K562 (cell line): ENCODE measurements at regions not wholly inside any gene's neighbourhood (a gene's known extent, or its start where the extent isn't known, plus 50 kb on each side); places are given as distances from the start of the nearest gene placed in this dataset.

Experiments
- ATAC-seq: fragments of 200-7000 bp; cut with Tn5 transposase; 3 replicates; pipeline ENCODE4 v1.9.1; 2020; ENCODE audit warnings: moderate library complexity
- BruUV-seq: library from RNA; stranded (reverse); fragments of 400-500 nt; replicated peaks from 2 replicates; lab custom pipeline; 2021; lab: Mats Ljungman, UMichigan
- CTCF ChIA-PET: fragments of 300-600 bp; formaldehyde crosslinking; extraction: SDS; loops from one replicate; lab custom pipeline; 2021; ENCODE audit warnings: low intra/inter-chr PET ratio; lab: Yijun Ruan, JAX
- POLR2A ChIA-PET: fragments of 300-600, 350-650 bp; sonication (Branson Sonifier 250); formaldehyde crosslinking; extraction: SDS; loops from one replicate; lab custom pipeline; 2021; ENCODE audit warnings: antibody characterized with exemption, inconsistent platforms; lab: Yijun Ruan, JAX
- DNase-seq, 4 experiments: peaks; one replicate each; pipeline versions ENCODE4 v3.0.0 to v3.0.0-alpha.2; 2011 to 2018; ENCODE audit warnings: low spot score in 3 of 4, mixed read lengths in 3 of 4; ENCODE audit errors: extremely low read depth in 1 of 4
- FAIRE-seq: peaks from 2 replicates; lab custom pipeline; 2011; peaks lifted over from hg19 to GRCh38; lab: Jason Lieb, UNC
- H2AFZ ChIP-seq: 2 replicates; pipeline ENCODE4 v1.6.0; 2011; ENCODE audit warnings: low read depth, low read length, control low read depth, inconsistent platforms
- H3K27ac ChIP-seq: fragments of 200-600 bp; 3 replicates; pipeline ENCODE4 v1.8.0; 2011; ENCODE audit warnings: low read depth, mild to moderate bottlenecking, control low read depth, inconsistent platforms, low read length, moderate library complexity, mixed read lengths; ENCODE audit errors: extremely low read depth
- H3K27me3 ChIP-seq, 2 experiments: fragments of 300-600 bp in 1 of 2; 2 replicates in 1 of 2; 3 replicates in 1 of 2; pipeline versions ENCODE4 v1.6.0 to v1.8.0; 2011; ENCODE audit warnings: inconsistent platforms in 2 of 2, low read length in 2 of 2, mild to moderate bottlenecking in 1 of 2, mixed read lengths in 1 of 2, moderate library complexity in 1 of 2; ENCODE audit not compliant: control insufficient read depth in 2 of 2, insufficient read depth in 2 of 2
- H3K36me3 ChIP-seq: fragments of 300-600 bp; 3 replicates; pipeline ENCODE4 v1.8.0; 2011; ENCODE audit warnings: mild to moderate bottlenecking, low read length, inconsistent platforms; ENCODE audit not compliant: control insufficient read depth, insufficient read depth
- H3K4me1 ChIP-seq, 2 experiments: fragments of 200-600 bp in 1 of 2; replicated peaks in 1 of 2; 2 replicates in 1 of 2; 3 replicates in 1 of 2; pipeline versions ENCODE4 v1.5.1 to v1.8.0; 2011; ENCODE audit warnings: inconsistent platforms in 2 of 2, low read length in 2 of 2, mild to moderate bottlenecking in 1 of 2, mixed read lengths in 1 of 2, moderate library complexity in 1 of 2; ENCODE audit not compliant: control insufficient read depth in 2 of 2, insufficient read depth in 2 of 2
- H3K4me2 ChIP-seq: 2 replicates; pipeline ENCODE4 v1.6.1; 2011; ENCODE audit warnings: low read length, control low read depth, inconsistent platforms, mixed read lengths; ENCODE audit not compliant: insufficient read depth
- H3K4me3 ChIP-seq: fragments of 200-600 bp; sonication (generic), shearing (Covaris generic); 2 replicates; pipeline ENCODE4 v1.5.1; 2016; ENCODE audit warnings: control low read depth, inconsistent platforms
- H3K79me2 ChIP-seq: fragments of 200-600 bp; 3 replicates; pipeline ENCODE4 v1.8.0; 2011; ENCODE audit warnings: low read length, inconsistent platforms; ENCODE audit not compliant: control insufficient read depth, insufficient read depth
- H3K9ac ChIP-seq, 2 experiments: 2 replicates each; pipeline versions ENCODE4 v1.6.0 to v1.6.1; 2011; ENCODE audit warnings: low read depth in 2 of 2, low read length in 2 of 2, control low read depth in 1 of 2, inconsistent platforms in 1 of 2, mild to moderate bottlenecking in 1 of 2, mixed read lengths in 1 of 2; ENCODE audit not compliant: insufficient read depth in 1 of 2
- H3K9me1 ChIP-seq: one replicate; pipeline ENCODE4 v1.6.0; 2011; ENCODE audit warnings: inconsistent platforms, mild to moderate bottlenecking, low read length, moderate library complexity; ENCODE audit not compliant: control insufficient read depth, insufficient read depth
- H3K9me3 ChIP-seq: replicated peaks from 2 replicates; pipeline ENCODE4 v1.5.1; 2011; ENCODE audit warnings: low read depth, low read length, inconsistent platforms; ENCODE audit not compliant: control insufficient read depth, insufficient read depth
- H4K20me1 ChIP-seq: replicated peaks from 2 replicates; pipeline ENCODE4 v1.6.1; 2011; ENCODE audit warnings: low read length, inconsistent platforms, mixed read lengths; ENCODE audit not compliant: control insufficient read depth, insufficient read depth
- BACH1 ChIP-seq: fragments of 200-800 bp; sonication (Bioruptor generic); IDR thresholded peaks from 2 replicates; pipeline ENCODE4 v1.6.1; 2016; ENCODE audit warnings: missing genetic modification characterization, missing compliant biosample characterization
- CHD4 ChIP-seq: fragments of 200-600 bp; sonication (generic); IDR thresholded peaks from 3 replicates; pipeline ENCODE4 v1.6.1; 2012; ENCODE audit warnings: low read depth, mild to moderate bottlenecking, mixed read lengths, low read length, inconsistent platforms; ENCODE audit not compliant: insufficient read depth, insufficient replicate concordance, poor library complexity, severe bottlenecking
- HCFC1 ChIP-seq: IDR thresholded peaks from 2 replicates; pipeline ENCODE4 v1.6.1; 2012; ENCODE audit warnings: low read depth, low read length, improper control_type of control experiment
- KDM5B ChIP-seq: fragments of 200-600 bp; sonication (generic); IDR thresholded peaks from 2 replicates; pipeline ENCODE4 v1.6.1; 2012; ENCODE audit warnings: low read depth, mild to moderate bottlenecking, moderate library complexity, low read length, control low read depth, inconsistent platforms; ENCODE audit not compliant: insufficient replicate concordance
- NR2F6 ChIP-seq: fragments of 450-650 bp; formaldehyde crosslinking; IDR thresholded peaks from 2 replicates; pipeline ENCODE4 v1.4.0; 2020; ENCODE audit warnings: mild to moderate bottlenecking
- PHF20 ChIP-seq: fragments of 450-650 bp; IDR thresholded peaks from 2 replicates; pipeline ENCODE4 v1.6.1; 2018; ENCODE audit not compliant: partially characterized antibody
- PYGO2 ChIP-seq: fragments of 450-650 bp; IDR thresholded peaks from 2 replicates; pipeline ENCODE4 v1.6.1; 2016; ENCODE audit warnings: mild to moderate bottlenecking, missing genetic modification characterization, moderate library complexity, missing compliant biosample characterization
- ZNF347 ChIP-seq: fragments of 450-650 bp; formaldehyde crosslinking; IDR thresholded peaks from 2 replicates; pipeline ENCODE4 v1.4.0; 2020; ENCODE audit warnings: low read depth, mild to moderate bottlenecking, moderate library complexity
- WGBS: fragments of 100-300 bp; shearing (Covaris generic); methylation state at CpG from one replicate; pipeline ENCODE4 v1.1.6; 2016; ENCODE audit warnings: low coverage, mixed read lengths; ENCODE audit not compliant: insufficient coverage; ENCODE audit errors: missing lambda C conversion rate; 5-methylcytosine and 5-hydroxymethylcytosine counted together
- in situ Hi-C: fragments of 300-500 bp; cut with MboI; formaldehyde crosslinking; loops from 4 replicates; pipeline ENCODE4 v1.15.0; 2018; ENCODE audit warnings: inconsistent platforms, mixed read lengths
- intact Hi-C: fragments of 100-400 bp; cut with micrococcal nuclease; formaldehyde crosslinking; loops from 2 replicates; pipeline ENCODE4 v1.14.2; 2022
- TF ChIP-seq, protein P1 (sequence below): sonication (generic); formaldehyde crosslinking; IDR thresholded peaks from 2 replicates; pipeline ENCODE4 v1.8.1; 2023; ENCODE audit warnings: missing genetic modification reagents, mild to moderate bottlenecking, borderline replicate concordance
- TF ChIP-seq, protein P2 (sequence below): sonication (generic); formaldehyde crosslinking; IDR thresholded peaks from 2 replicates; pipeline ENCODE4 v1.8.0; 2022; ENCODE audit warnings: mild to moderate bottlenecking, missing genetic modification reagents, borderline replicate concordance
- TF ChIP-seq, protein P3 (sequence below): IDR thresholded peaks from 2 replicates; pipeline ENCODE4 v1.6.1; 2016; ENCODE audit warnings: missing genetic modification characterization, missing compliant biosample characterization
- TF ChIP-seq, protein P4 (sequence below), 2 experiments: fragments of 450-650 bp; IDR thresholded peaks; 2 replicates each; pipeline ENCODE4 v1.6.1; 2016

DNA sequence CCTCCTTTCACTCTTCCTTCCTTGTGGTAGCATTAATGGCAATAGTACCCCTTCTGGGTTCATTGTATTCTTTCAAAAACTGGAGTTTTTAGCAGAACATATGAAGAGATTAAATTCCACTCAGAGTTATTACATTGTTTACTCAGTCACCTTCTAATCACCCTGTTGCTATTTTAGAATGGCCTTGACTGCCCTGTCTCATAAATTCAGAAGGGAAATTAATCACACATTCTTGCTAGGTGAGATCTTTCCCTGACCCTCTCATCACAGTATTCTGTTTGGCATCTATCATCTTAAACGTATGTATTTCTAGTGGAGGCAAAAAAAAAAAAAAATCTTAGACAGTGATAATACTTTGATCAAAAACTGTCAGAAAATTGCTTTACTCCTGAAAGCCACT is 760.4 kb downstream of the ADCYAP1 start:
- intact Hi-C loops = loop anchor here (10.0 kb wide), 1 partner anchor 800 kb away; no protein-coding TSS in a partner anchor
- H3K4me2 ChIP-seq = no peak overlapping the region
- H3K9me3 ChIP-seq = no peaks in the 10 kb centered on the region
- H3K36me3 ChIP-seq = no peaks in the 10 kb centered on the region
- no peaks in the 10 kb centered on the region for H3K9me1 ChIP-seq
- in situ Hi-C loops = no loop called here
- FAIRE-seq = no peak
- TF ChIP-seq CHD4 (no peak), PYGO2 (no peak), KDM5B (no peak), BACH1 (tag) (no peak), NR2F6 (CRISPR knock-in tag) (no peak), ZNF347 (CRISPR knock-in tag) (no peak), PHF20 (no peak), HCFC1 (no peak)
- TF ChIP-seq, protein P1, sequence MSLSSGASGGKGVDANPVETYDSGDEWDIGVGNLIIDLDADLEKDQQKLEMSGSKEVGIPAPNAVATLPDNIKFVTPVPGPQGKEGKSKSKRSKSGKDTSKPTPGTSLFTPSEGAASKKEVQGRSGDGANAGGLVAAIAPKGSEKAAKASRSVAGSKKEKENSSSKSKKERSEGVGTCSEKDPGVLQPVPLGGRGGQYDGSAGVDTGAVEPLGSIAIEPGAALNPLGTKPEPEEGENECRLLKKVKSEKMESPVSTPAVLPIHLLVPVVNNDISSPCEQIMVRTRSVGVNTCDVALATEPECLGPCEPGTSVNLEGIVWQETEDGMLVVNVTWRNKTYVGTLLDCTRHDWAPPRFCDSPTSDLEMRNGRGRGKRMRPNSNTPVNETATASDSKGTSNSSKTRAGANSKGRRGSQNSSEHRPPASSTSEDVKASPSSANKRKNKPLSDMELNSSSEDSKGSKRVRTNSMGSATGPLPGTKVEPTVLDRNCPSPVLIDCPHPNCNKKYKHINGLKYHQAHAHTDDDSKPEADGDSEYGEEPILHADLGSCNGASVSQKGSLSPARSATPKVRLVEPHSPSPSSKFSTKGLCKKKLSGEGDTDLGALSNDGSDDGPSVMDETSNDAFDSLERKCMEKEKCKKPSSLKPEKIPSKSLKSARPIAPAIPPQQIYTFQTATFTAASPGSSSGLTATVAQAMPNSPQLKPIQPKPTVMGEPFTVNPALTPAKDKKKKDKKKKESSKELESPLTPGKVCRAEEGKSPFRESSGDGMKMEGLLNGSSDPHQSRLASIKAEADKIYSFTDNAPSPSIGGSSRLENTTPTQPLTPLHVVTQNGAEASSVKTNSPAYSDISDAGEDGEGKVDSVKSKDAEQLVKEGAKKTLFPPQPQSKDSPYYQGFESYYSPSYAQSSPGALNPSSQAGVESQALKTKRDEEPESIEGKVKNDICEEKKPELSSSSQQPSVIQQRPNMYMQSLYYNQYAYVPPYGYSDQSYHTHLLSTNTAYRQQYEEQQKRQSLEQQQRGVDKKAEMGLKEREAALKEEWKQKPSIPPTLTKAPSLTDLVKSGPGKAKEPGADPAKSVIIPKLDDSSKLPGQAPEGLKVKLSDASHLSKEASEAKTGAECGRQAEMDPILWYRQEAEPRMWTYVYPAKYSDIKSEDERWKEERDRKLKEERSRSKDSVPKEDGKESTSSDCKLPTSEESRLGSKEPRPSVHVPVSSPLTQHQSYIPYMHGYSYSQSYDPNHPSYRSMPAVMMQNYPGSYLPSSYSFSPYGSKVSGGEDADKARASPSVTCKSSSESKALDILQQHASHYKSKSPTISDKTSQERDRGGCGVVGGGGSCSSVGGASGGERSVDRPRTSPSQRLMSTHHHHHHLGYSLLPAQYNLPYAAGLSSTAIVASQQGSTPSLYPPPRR (CRISPR knock-in tag) = no peak
- TF ChIP-seq, protein P2, sequence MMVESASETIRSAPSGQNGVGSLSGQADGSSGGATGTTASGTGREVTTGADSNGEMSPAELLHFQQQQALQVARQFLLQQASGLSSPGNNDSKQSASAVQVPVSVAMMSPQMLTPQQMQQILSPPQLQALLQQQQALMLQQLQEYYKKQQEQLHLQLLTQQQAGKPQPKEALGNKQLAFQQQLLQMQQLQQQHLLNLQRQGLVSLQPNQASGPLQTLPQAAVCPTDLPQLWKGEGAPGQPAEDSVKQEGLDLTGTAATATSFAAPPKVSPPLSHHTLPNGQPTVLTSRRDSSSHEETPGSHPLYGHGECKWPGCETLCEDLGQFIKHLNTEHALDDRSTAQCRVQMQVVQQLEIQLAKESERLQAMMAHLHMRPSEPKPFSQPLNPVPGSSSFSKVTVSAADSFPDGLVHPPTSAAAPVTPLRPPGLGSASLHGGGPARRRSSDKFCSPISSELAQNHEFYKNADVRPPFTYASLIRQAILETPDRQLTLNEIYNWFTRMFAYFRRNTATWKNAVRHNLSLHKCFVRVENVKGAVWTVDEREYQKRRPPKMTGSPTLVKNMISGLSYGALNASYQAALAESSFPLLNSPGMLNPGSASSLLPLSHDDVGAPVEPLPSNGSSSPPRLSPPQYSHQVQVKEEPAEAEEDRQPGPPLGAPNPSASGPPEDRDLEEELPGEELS (CRISPR knock-in tag) = no peak
- TF ChIP-seq, protein P3, sequence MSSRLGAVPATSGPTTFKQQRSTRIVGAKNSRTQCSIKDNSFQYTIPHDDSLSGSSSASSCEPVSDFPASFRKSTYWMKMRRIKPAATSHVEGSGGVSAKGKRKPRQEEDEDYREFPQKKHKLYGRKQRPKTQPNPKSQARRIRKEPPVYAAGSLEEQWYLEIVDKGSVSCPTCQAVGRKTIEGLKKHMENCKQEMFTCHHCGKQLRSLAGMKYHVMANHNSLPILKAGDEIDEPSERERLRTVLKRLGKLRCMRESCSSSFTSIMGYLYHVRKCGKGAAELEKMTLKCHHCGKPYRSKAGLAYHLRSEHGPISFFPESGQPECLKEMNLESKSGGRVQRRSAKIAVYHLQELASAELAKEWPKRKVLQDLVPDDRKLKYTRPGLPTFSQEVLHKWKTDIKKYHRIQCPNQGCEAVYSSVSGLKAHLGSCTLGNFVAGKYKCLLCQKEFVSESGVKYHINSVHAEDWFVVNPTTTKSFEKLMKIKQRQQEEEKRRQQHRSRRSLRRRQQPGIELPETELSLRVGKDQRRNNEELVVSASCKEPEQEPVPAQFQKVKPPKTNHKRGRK = no peak
- TF ChIP-seq, protein P4, sequence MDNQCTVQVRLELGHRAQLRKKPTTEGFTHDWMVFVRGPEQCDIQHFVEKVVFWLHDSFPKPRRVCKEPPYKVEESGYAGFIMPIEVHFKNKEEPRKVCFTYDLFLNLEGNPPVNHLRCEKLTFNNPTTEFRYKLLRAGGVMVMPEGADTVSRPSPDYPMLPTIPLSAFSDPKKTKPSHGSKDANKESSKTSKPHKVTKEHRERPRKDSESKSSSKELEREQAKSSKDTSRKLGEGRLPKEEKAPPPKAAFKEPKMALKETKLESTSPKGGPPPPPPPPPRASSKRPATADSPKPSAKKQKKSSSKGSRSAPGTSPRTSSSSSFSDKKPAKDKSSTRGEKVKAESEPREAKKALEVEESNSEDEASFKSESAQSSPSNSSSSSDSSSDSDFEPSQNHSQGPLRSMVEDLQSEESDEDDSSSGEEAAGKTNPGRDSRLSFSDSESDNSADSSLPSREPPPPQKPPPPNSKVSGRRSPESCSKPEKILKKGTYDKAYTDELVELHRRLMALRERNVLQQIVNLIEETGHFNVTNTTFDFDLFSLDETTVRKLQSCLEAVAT (IDR thresholded peaks at IDR 0.05) = no peak
- ChIA-PET CTCF (interaction anchor here (1.8 kb wide), 1 partner anchor 800 kb away, joined by 4 read pairs; no protein-coding TSS in a partner anchor), POLR2A (interaction anchor here (1.0 kb wide), 1 partner anchor 64 kb away, joined by 3 read pairs; no protein-coding TSS in a partner anchor)
- H3K27me3 ChIP-seq = no peaks in the 10 kb centered on the region
- no peaks in the 10 kb centered on the region for H4K20me1 ChIP-seq
- DNase-seq = no peak
- H3K4me3 ChIP-seq = no peak overlapping the region
- no peaks in the 10 kb centered on the region for H3K79me2 ChIP-seq
- no peak overlapping the region for H3K27ac ChIP-seq
- BruUV-seq = no TSS peak
- 0% methylated on average over 1 of the region's 1 CpG for WGBS
- H3K9ac ChIP-seq = no peak overlapping the region
- no peak for ATAC-seq
- H2AFZ ChIP-seq = no peak overlapping the region
- no peaks in the 10 kb centered on the region for H3K4me1 ChIP-seq
